Vagina (tissue), 2 donors: ENCODE measurements at regions not wholly inside any gene's neighbourhood (a gene's known extent, or its start where the extent isn't known, plus 50 kb on each side); places are given as distances from the start of the nearest gene placed in this dataset.

ENCODE experiments used
- DNase-seq, 2 donors: peaks; one replicate each; pipeline ENCODE4 v3.0.0-alpha.2; 2017; ENCODE audit errors: extremely low spot score in 2 of 2
- H3K27ac ChIP-seq: fragments of 200-600 bp; sonication (generic); one replicate; pipeline ENCODE4 v1.5.1; 2019
- H3K27me3 ChIP-seq: fragments of 200-600 bp; sonication (generic); one replicate; pipeline ENCODE4 v1.5.1; 2019
- H3K36me3 ChIP-seq, 2 donors: fragments of 200-600 bp; sonication (generic); one replicate each; pipeline ENCODE4 v1.5.1; 2017 to 2019
- H3K4me1 ChIP-seq: fragments of 200-600 bp; sonication (generic); one replicate; pipeline ENCODE4 v1.5.1; 2019
- H3K4me3 ChIP-seq, 2 donors: fragments of 200-600 bp; sonication (generic); 1 replicate in 1 of 2; 2 replicates in 1 of 2; pipeline ENCODE4 v1.5.1; 2016 to 2019
- H3K9me3 ChIP-seq: fragments of 200-600 bp; sonication (generic); one replicate; pipeline ENCODE4 v1.5.1; 2019
- CTCF ChIP-seq, 3 experiments: fragments of 450-650 bp in 2 of 3; fragments of 200-600 bp in 1 of 3; sonication (generic) in 1 of 3; IDR thresholded peaks; one replicate each; pipeline ENCODE4 v1.5.1; 2017 to 2019; ENCODE audit warnings: antibody characterized with exemption in 3 of 3, mild to moderate bottlenecking in 2 of 3, moderate library complexity in 2 of 3
- POLR2A ChIP-seq, 2 donors: fragments of 450-650 bp; IDR thresholded peaks; one replicate each; pipeline ENCODE4 v1.6.1; 2017; ENCODE audit warnings: antibody characterized with exemption in 2 of 2, mild to moderate bottlenecking in 2 of 2, moderate library complexity in 2 of 2
- POLR2AphosphoS5 ChIP-seq, 2 donors: sonication (generic); formaldehyde crosslinking; IDR thresholded peaks; one replicate each; pipeline ENCODE4 v1.9.0; 2017; ENCODE audit warnings: antibody characterized with exemption in 2 of 2, mild to moderate bottlenecking in 2 of 2, low read depth in 1 of 2; ENCODE audit not compliant: insufficient read depth in 1 of 2
- intact Hi-C: fragments of 100-400 bp; cut with DNase I; formaldehyde crosslinking; loops from one replicate; pipeline ENCODE4 v1.15.1; 2023

GRCh38 chr4:27187786-27188185, 327.1 kb downstream of the STIM2 start:
- intact Hi-C loops = no loop called here
- DNase-seq = no peak
- Histone ChIP-seq H3K36me3 (no peaks in the 10 kb centered on the region), H3K27ac (no peak overlapping the region), H3K27me3 (no peaks in the 10 kb centered on the region), H3K4me3 (no peak overlapping the region), H3K4me1 (no peaks in the 10 kb centered on the region), H3K9me3 (no peaks in the 10 kb centered on the region)
- no peak for TF ChIP-seq POLR2A (IDR thresholded peaks at IDR 0.05)

- Histone ChIP-seq H3K27me3 (no peaks in the 10 kb centered on the region), H3K36me3 (no peaks in the 10 kb centered on the region), H3K4me1 (no peaks in the 10 kb centered on the region), H3K27ac (no peak overlapping the region), H3K9me3 (no peaks in the 10 kb centered on the region), H3K4me3 (no peak overlapping the region)
- DNase-seq = no peak
- intact Hi-C loops = no loop called here
- no peak for TF ChIP-seq POLR2AphosphoS5 (IDR thresholded peaks at IDR 0.05; ENCODE audit: insufficient read depth in 1 of 2, low read depth in 1 of 2)
- no peak for TF ChIP-seq POLR2A (IDR thresholded peaks at IDR 0.05)
- TF ChIP-seq CTCF (IDR thresholded peaks at IDR 0.05) = no peak
Observed at GRCh38 chr4:27189683-27190082, 329.0 kb downstream of the STIM2 start.

GRCh38 chr4:27191592-27191991, 331.0 kb downstream of the STIM2 start:
- TF ChIP-seq POLR2AphosphoS5 (IDR thresholded peaks at IDR 0.05; ENCODE audit: insufficient read depth in 1 of 2, low read depth in 1 of 2) = no peak
- TF ChIP-seq CTCF (IDR thresholded peaks at IDR 0.05) = no peak
- TF ChIP-seq POLR2A (IDR thresholded peaks at IDR 0.05) = no peak
- H3K27me3 ChIP-seq = no peaks in the 10 kb centered on the region
- H3K4me1 ChIP-seq = no peaks in the 10 kb centered on the region
- DNase-seq = no peak
- H3K27ac ChIP-seq = no peak overlapping the region
- no peaks in the 10 kb centered on the region for H3K36me3 ChIP-seq
- intact Hi-C loops = no loop called here
- no peak overlapping the region for H3K4me3 ChIP-seq
- H3K9me3 ChIP-seq = no peaks in the 10 kb centered on the region

- intact Hi-C loops = no loop called here
- H3K36me3 ChIP-seq = no peaks in the 10 kb centered on the region
- no peak for DNase-seq
- TF ChIP-seq POLR2AphosphoS5 (IDR thresholded peaks at IDR 0.05; ENCODE audit: insufficient read depth in 1 of 2, low read depth in 1 of 2) (no peak), CTCF (IDR thresholded peaks at IDR 0.05) (no peak)
- H3K9me3 ChIP-seq = no peaks in the 10 kb centered on the region
- H3K27me3 ChIP-seq = no peaks in the 10 kb centered on the region
- no peak overlapping the region for H3K4me3 ChIP-seq
- no peak overlapping the region for H3K27ac ChIP-seq
- no peaks in the 10 kb centered on the region for H3K4me1 ChIP-seq
Observed at GRCh38 chr4:27194599-27195176, 334.0 kb downstream of the STIM2 start.

GRCh38 chr4:27198246-27198645, 337.6 kb downstream of the STIM2 start:
- Histone ChIP-seq H3K9me3 (no peaks in the 10 kb centered on the region), H3K27ac (no peak overlapping the region), H3K27me3 (no peaks in the 10 kb centered on the region), H3K36me3 (no peaks in the 10 kb centered on the region), H3K4me1 (no peaks in the 10 kb centered on the region), H3K4me3 (no peak overlapping the region)
- intact Hi-C loops = no loop called here
- no peak for DNase-seq
- TF ChIP-seq CTCF (IDR thresholded peaks at IDR 0.05) = no peak
- no peak for TF ChIP-seq POLR2AphosphoS5 (IDR thresholded peaks at IDR 0.05; ENCODE audit: insufficient read depth in 1 of 2, low read depth in 1 of 2)
- no peak for TF ChIP-seq POLR2A (IDR thresholded peaks at IDR 0.05)
